ENCODE measurements at regions not wholly inside any gene's neighbourhood (a gene's known extent, or its start where the extent isn't known, plus 50 kb on each side); places are given as distances from the start of the nearest gene placed in this dataset.

GRCh38 chrX:9394212-9394611, 70.6 kb upstream of the TBL1X start:
- no peaks in the 10 kb centered on the region for H3K27me3 ChIP-seq (ENCODE audit: low read length)
- intact Hi-C loops (cut with micrococcal nuclease) = no loop called here
- POLR2A ChIA-PET (ENCODE audit: unreplicated experiment) = interaction anchor here (0.6 kb wide), 1 partner anchor 23 kb away, joined by 4 read pairs; no protein-coding TSS in a partner anchor

GRCh38 chrX:9396930-9397329, 67.9 kb upstream of the TBL1X start:
- Histone ChIP-seq H3K9me2 (replicated peaks; ENCODE audit: low read length) (no peaks in the 10 kb centered on the region), H3K79me2 (ENCODE audit: low read length) (no peaks in the 10 kb centered on the region), H3K9me3 (ENCODE audit: low read length) (no peaks in the 10 kb centered on the region), H3F3A (ENCODE audit: low read length, unreplicated experiment) (no peaks in the 10 kb centered on the region), H4K20me1 (ENCODE audit: low read length) (no peaks in the 10 kb centered on the region), H3K36me3 (ENCODE audit: low read depth, low read length) (no peaks in the 10 kb centered on the region), H3K27ac (ENCODE audit: low read length) (peak overlapping the region; percentile 17; the same call in 1 of the 2 replicates), H3K27me3 (ENCODE audit: low read length) (no peaks in the 10 kb centered on the region), H3K4me1 (ENCODE audit: insufficient read depth, low read length) (peaks cover 10% of the 10 kb centered on the region), H3K4me3 (ENCODE audit: low read length) (no peak overlapping the region), H3K4me2 (ENCODE audit: low read length) (no peak overlapping the region), H3K9ac (ENCODE audit: low read length) (0 out of 2 replicates have a peak overlapping the region, but pooled peaks have one; percentile 4), H2AFZ (ENCODE audit: low read length) (no peak overlapping the region)
- ATAC-seq (peak; percentile 84), DNase-seq (peak; percentile 28)
- TF ChIP-seq CTCF (conservative IDR thresholded peaks at IDR 0.05; ENCODE audit: low read depth, low read length) (no peak), EZH2 (IDR thresholded peaks at IDR 0.05; ENCODE audit: low read length, unreplicated experiment) (no peak), EZH2phosphoT487 (IDR thresholded peaks at IDR 0.05; ENCODE audit: borderline replicate concordance, low read length) (no peak)
- ChIA-PET CTCF (no interaction called here), POLR2A (ENCODE audit: unreplicated experiment) (interaction anchor here (0.6 to 0.8 kb wide), 3 partner anchors 84 to 570 kb away, joined by 3 to 5 read pairs (median 3); partner anchors contain the start of gene CLDN34)
- no TSS peak for BruUV-seq (replicated peaks)
- intact Hi-C loops (cut with micrococcal nuclease) = loop anchor here (1.0 to 2.0 kb wide), 2 partner anchors 17 to 66 kb away; no protein-coding TSS in a partner anchor

More at GRCh38 chrX:9394212-9394611, 70.6 kb upstream of the TBL1X start:
- H3K9me3 ChIP-seq (ENCODE audit: low read length) = no peaks in the 10 kb centered on the region
- H3K9me2 ChIP-seq (replicated peaks; ENCODE audit: low read length) = no peaks in the 10 kb centered on the region
- no peak overlapping the region for H3K4me3 ChIP-seq (ENCODE audit: low read length)
- H3K4me2 ChIP-seq (ENCODE audit: low read length) = no peak overlapping the region
- H3K27ac ChIP-seq (ENCODE audit: low read length) = no peak overlapping the region
- H3K36me3 ChIP-seq (ENCODE audit: low read depth, low read length) = no peaks in the 10 kb centered on the region
- no peak overlapping the region for H2AFZ ChIP-seq (ENCODE audit: low read length)
- CTCF ChIA-PET = no interaction called here
- H4K20me1 ChIP-seq (ENCODE audit: low read length) = no peaks in the 10 kb centered on the region
- no peaks in the 10 kb centered on the region for H3K79me2 ChIP-seq (ENCODE audit: low read length)
- DNase-seq (no peak), ATAC-seq (no peak)
- no peaks in the 10 kb centered on the region for H3F3A ChIP-seq (ENCODE audit: low read length, unreplicated experiment)
- no peak for TF ChIP-seq CTCF (conservative IDR thresholded peaks at IDR 0.05; ENCODE audit: low read depth, low read length)
- TF ChIP-seq EZH2 (IDR thresholded peaks at IDR 0.05; ENCODE audit: low read length, unreplicated experiment) = no peak
- TF ChIP-seq EZH2phosphoT487 (IDR thresholded peaks at IDR 0.05; ENCODE audit: borderline replicate concordance, low read length) = no peak
- peaks cover 13% of the 10 kb centered on the region for H3K4me1 ChIP-seq (ENCODE audit: insufficient read depth, low read length)
- H3K9ac ChIP-seq (ENCODE audit: low read length) = no peak overlapping the region
- BruUV-seq (replicated peaks) = no TSS peak

- no peak for DNase-seq
- no peaks in the 10 kb centered on the region for H3K27me3 ChIP-seq (ENCODE audit: low read length)
- H3K9me2 ChIP-seq (replicated peaks; ENCODE audit: low read length) = no peaks in the 10 kb centered on the region
- CTCF ChIA-PET = no interaction called here
- POLR2A ChIA-PET (ENCODE audit: unreplicated experiment) = no interaction called here
- no peak overlapping the region for H3K4me3 ChIP-seq (ENCODE audit: low read length)
- H3K27ac ChIP-seq (ENCODE audit: low read length) = no peak overlapping the region
- no peak overlapping the region for H3K9ac ChIP-seq (ENCODE audit: low read length)
- H3K4me1 ChIP-seq (ENCODE audit: insufficient read depth, low read length) = no peaks in the 10 kb centered on the region; the same call in 1 of the 2 replicates
- TF ChIP-seq EZH2phosphoT487 (IDR thresholded peaks at IDR 0.05; ENCODE audit: borderline replicate concordance, low read length) = no peak
- no peak overlapping the region for H2AFZ ChIP-seq (ENCODE audit: low read length)
- H3K4me2 ChIP-seq (ENCODE audit: low read length) = no peak overlapping the region
- no TSS peak for BruUV-seq (replicated peaks)
- no peaks in the 10 kb centered on the region for H3K9me3 ChIP-seq (ENCODE audit: low read length)
- no peaks in the 10 kb centered on the region for H3K36me3 ChIP-seq (ENCODE audit: low read depth, low read length)
- no peaks in the 10 kb centered on the region for H3F3A ChIP-seq (ENCODE audit: low read length, unreplicated experiment)
- no peaks in the 10 kb centered on the region for H3K79me2 ChIP-seq (ENCODE audit: low read length)
- no peaks in the 10 kb centered on the region for H4K20me1 ChIP-seq (ENCODE audit: low read length)
- ATAC-seq = no peak
- intact Hi-C loops (cut with micrococcal nuclease) = no loop called here
These were observed 63.8 kb upstream of the TBL1X start for GRCh38 chrX:9401051-9401450.

Measured in PC-3 (cell line).